ENCODE measurements at regions not wholly inside any gene's neighbourhood (a gene's known extent, or its start where the extent isn't known, plus 50 kb on each side); places are given as distances from the start of the nearest gene placed in this dataset.

DNA sequence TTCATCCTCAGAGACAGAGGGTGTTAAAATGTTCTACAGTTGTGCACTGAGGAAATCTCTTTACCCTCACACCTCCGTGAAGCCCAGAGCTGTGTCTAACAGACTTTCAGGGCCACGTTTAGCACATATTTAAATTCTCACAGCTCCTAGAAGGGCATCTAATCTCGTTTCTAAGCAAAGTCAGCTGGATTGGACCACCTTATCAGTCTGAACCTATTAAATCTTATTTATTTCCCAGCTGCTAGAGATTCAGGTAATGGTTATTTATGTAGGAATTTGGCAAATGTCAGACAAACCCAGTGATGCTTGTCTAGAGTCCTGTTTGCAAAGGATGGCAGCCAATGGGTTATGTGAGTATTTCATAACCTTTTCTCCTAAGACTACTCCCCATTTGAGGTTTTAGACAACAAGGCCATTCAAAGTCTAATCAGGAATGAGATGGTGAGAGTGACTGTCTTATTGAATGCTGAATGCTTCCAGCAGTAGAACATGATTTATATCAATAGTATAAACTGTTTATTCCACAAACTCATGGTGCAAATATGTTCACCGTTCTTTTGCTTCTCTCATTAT lies 54.8 kb upstream of the EXOC4 start:
- TF ChIP-seq, protein P1, sequence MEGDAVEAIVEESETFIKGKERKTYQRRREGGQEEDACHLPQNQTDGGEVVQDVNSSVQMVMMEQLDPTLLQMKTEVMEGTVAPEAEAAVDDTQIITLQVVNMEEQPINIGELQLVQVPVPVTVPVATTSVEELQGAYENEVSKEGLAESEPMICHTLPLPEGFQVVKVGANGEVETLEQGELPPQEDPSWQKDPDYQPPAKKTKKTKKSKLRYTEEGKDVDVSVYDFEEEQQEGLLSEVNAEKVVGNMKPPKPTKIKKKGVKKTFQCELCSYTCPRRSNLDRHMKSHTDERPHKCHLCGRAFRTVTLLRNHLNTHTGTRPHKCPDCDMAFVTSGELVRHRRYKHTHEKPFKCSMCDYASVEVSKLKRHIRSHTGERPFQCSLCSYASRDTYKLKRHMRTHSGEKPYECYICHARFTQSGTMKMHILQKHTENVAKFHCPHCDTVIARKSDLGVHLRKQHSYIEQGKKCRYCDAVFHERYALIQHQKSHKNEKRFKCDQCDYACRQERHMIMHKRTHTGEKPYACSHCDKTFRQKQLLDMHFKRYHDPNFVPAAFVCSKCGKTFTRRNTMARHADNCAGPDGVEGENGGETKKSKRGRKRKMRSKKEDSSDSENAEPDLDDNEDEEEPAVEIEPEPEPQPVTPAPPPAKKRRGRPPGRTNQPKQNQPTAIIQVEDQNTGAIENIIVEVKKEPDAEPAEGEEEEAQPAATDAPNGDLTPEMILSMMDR (IDR thresholded peaks at IDR 0.05) = no peak
- no peak for TF ChIP-seq ZFX (IDR thresholded peaks at IDR 0.05; ENCODE audit: borderline replicate concordance)
